Activated naive CD8-positive, alpha-beta T cell treated with anti-CD3 and anti-CD28 coated beads, Interleukin-2, amount 10 ng/mL, durations not matched to agents 7 days and 5 days (primary cell): ENCODE measurements at regions not wholly inside any gene's neighbourhood (a gene's known extent, or its start where the extent isn't known, plus 50 kb on each side); places are given as distances from the start of the nearest gene placed in this dataset.

ENCODE experiments used
- ATAC-seq: fragments of 150-1000 bp; cut with Tn5 transposase; one replicate; pipeline ENCODE4 v1.10.0; 2021; ENCODE audit warnings: low read depth, moderate library complexity
- POLR2A ChIA-PET: fragments of 350-600 bp; sonication (Branson Sonifier 250); formaldehyde crosslinking; loops from one replicate; lab custom pipeline; 2021; ENCODE audit warnings: antibody characterized with exemption; lab: Charles Lee
- DNase-seq: peaks from one replicate; pipeline ENCODE4 v3.0.0; 2021
- H3K27ac Mint-ChIP-seq: one replicate; pipeline ENCODE4 v1.8.0; 2022; ENCODE audit warnings: mild to moderate bottlenecking, mixed read lengths
- H3K27me3 Mint-ChIP-seq: one replicate; pipeline ENCODE4 v1.8.0; 2022; ENCODE audit warnings: mild to moderate bottlenecking, moderate library complexity, mixed read lengths
- H3K36me3 Mint-ChIP-seq: one replicate; pipeline ENCODE4 v1.8.0; 2021; ENCODE audit warnings: mild to moderate bottlenecking, mixed read lengths
- H3K4me1 Mint-ChIP-seq: one replicate; pipeline ENCODE4 v1.8.0; 2021; ENCODE audit warnings: mixed read lengths
- H3K4me3 Mint-ChIP-seq: one replicate; pipeline ENCODE4 v1.8.0; 2022; ENCODE audit warnings: mild to moderate bottlenecking, moderate library complexity, mixed read lengths
- H3K9me3 Mint-ChIP-seq: one replicate; pipeline ENCODE4 v1.8.0; 2021; ENCODE audit warnings: mixed read lengths

- H3K36me3 Mint-ChIP-seq, result no peaks in the 10 kb centered on the region
- ATAC-seq, result no peak
- H3K9me3 Mint-ChIP-seq, result no peaks in the 10 kb centered on the region
- POLR2A ChIA-PET, result no interaction called here
- no peak for DNase-seq
- H3K4me1 Mint-ChIP-seq, result peaks cover 2% of the 10 kb centered on the region
- H3K27me3 Mint-ChIP-seq, result peaks cover 50% of the 10 kb centered on the region
- no peak overlapping the region for H3K27ac Mint-ChIP-seq
- no peak overlapping the region for H3K4me3 Mint-ChIP-seq
These were observed 133.8 kb downstream of the MRPL36 start for GRCh38 chr5:1665803-1666202.

- POLR2A ChIA-PET, result no interaction called here
- no peak overlapping the region for H3K27ac Mint-ChIP-seq
- no peak for DNase-seq
These were observed 134.4 kb downstream of the MRPL36 start for GRCh38 chr5:1665231-1665630.

GRCh38 chr5:1663186-1663585 is 136.5 kb downstream of the MRPL36 start:
- Mint-ChIP-seq H3K36me3 (no peaks in the 10 kb centered on the region), H3K27me3 (peaks cover 38% of the 10 kb centered on the region), H3K4me1 (peaks cover 2% of the 10 kb centered on the region), H3K9me3 (no peaks in the 10 kb centered on the region), H3K27ac (no peak overlapping the region), H3K4me3 (no peak overlapping the region)
- no peak for DNase-seq
- no peak for ATAC-seq
- POLR2A ChIA-PET, result no interaction called here

More at GRCh38 chr5:1665231-1665630, 134.4 kb downstream of the MRPL36 start:
- peaks cover 2% of the 10 kb centered on the region for H3K4me1 Mint-ChIP-seq
- H3K4me3 Mint-ChIP-seq, result no peak overlapping the region
- no peaks in the 10 kb centered on the region for H3K36me3 Mint-ChIP-seq
- peaks cover 48% of the 10 kb centered on the region for H3K27me3 Mint-ChIP-seq
- H3K9me3 Mint-ChIP-seq, result no peaks in the 10 kb centered on the region
- no peak for ATAC-seq

GRCh38 chr5:1662559-1663085 is 137.0 kb downstream of the MRPL36 start:
- DNase-seq (no peak), ATAC-seq (no peak)
- H3K27ac Mint-ChIP-seq, result no peak overlapping the region
- H3K4me1 Mint-ChIP-seq, result peaks cover 2% of the 10 kb centered on the region
- POLR2A ChIA-PET, result no interaction called here
- peaks cover 35% of the 10 kb centered on the region for H3K27me3 Mint-ChIP-seq
- no peaks in the 10 kb centered on the region for H3K9me3 Mint-ChIP-seq
- no peak overlapping the region for H3K4me3 Mint-ChIP-seq
- no peaks in the 10 kb centered on the region for H3K36me3 Mint-ChIP-seq

GRCh38 chr5:1661831-1662558 is 137.6 kb downstream of the MRPL36 start:
- H3K9me3 Mint-ChIP-seq, result no peaks in the 10 kb centered on the region
- H3K4me1 Mint-ChIP-seq, result peaks cover 2% of the 10 kb centered on the region
- H3K27me3 Mint-ChIP-seq, result peaks cover 36% of the 10 kb centered on the region
- no peaks in the 10 kb centered on the region for H3K36me3 Mint-ChIP-seq
- no peak overlapping the region for H3K27ac Mint-ChIP-seq
- DNase-seq (no peak), ATAC-seq (no peak)
- POLR2A ChIA-PET, result no interaction called here
- no peak overlapping the region for H3K4me3 Mint-ChIP-seq

GRCh38 chr5:1661311-1661710 is 137.6 kb upstream of the LPCAT1 start:
- DNase-seq (no peak), ATAC-seq (no peak)
- Mint-ChIP-seq H3K4me1 (peaks cover 2% of the 10 kb centered on the region), H3K27ac (no peak overlapping the region), H3K9me3 (no peaks in the 10 kb centered on the region), H3K27me3 (peaks cover 31% of the 10 kb centered on the region), H3K4me3 (no peak overlapping the region), H3K36me3 (no peaks in the 10 kb centered on the region)
- POLR2A ChIA-PET, result no interaction called here

- Mint-ChIP-seq H3K36me3 (no peaks in the 10 kb centered on the region), H3K9me3 (no peaks in the 10 kb centered on the region), H3K4me1 (peaks cover 2% of the 10 kb centered on the region), H3K4me3 (no peak overlapping the region), H3K27ac (no peak overlapping the region), H3K27me3 (peaks cover 23% of the 10 kb centered on the region)
- ATAC-seq (no peak), DNase-seq (no peak)
- POLR2A ChIA-PET, result interaction anchor here (0.6 kb wide), 1 partner anchor 170 kb away, joined by 3 read pairs; no protein-coding TSS in a partner anchor
These were observed 136.8 kb upstream of the LPCAT1 start for GRCh38 chr5:1660511-1660910.

GRCh38 chr5:1660001-1660400 is 136.2 kb upstream of the LPCAT1 start:
- peaks cover 2% of the 10 kb centered on the region for H3K4me1 Mint-ChIP-seq
- POLR2A ChIA-PET, result interaction anchor here (0.6 kb wide), 1 partner anchor 170 kb away, joined by 3 read pairs; no protein-coding TSS in a partner anchor

GRCh38 chr5:1659100-1659981 is 135.6 kb upstream of the LPCAT1 start:
- POLR2A ChIA-PET, result no interaction called here
- DNase-seq (no peak), ATAC-seq (no peak)
- Mint-ChIP-seq H3K9me3 (no peaks in the 10 kb centered on the region), H3K27ac (no peak overlapping the region), H3K4me1 (peaks cover 2% of the 10 kb centered on the region), H3K27me3 (peaks cover 17% of the 10 kb centered on the region), H3K4me3 (no peak overlapping the region), H3K36me3 (no peaks in the 10 kb centered on the region)

More at GRCh38 chr5:1660001-1660400, 136.2 kb upstream of the LPCAT1 start:
- peaks cover 18% of the 10 kb centered on the region for H3K27me3 Mint-ChIP-seq
- no peaks in the 10 kb centered on the region for H3K36me3 Mint-ChIP-seq
- H3K9me3 Mint-ChIP-seq, result no peaks in the 10 kb centered on the region
- ATAC-seq, result no peak
- no peak overlapping the region for H3K27ac Mint-ChIP-seq
- H3K4me3 Mint-ChIP-seq, result no peak overlapping the region
- no peak for DNase-seq

GRCh38 chr5:1658665-1659064 is 134.9 kb upstream of the LPCAT1 start:
- H3K4me3 Mint-ChIP-seq, result no peak overlapping the region
- H3K36me3 Mint-ChIP-seq, result no peaks in the 10 kb centered on the region
- ATAC-seq (no peak), DNase-seq (no peak)
- peaks cover 17% of the 10 kb centered on the region for H3K27me3 Mint-ChIP-seq
- POLR2A ChIA-PET, result no interaction called here
- H3K4me1 Mint-ChIP-seq, result peaks cover 2% of the 10 kb centered on the region
- no peaks in the 10 kb centered on the region for H3K9me3 Mint-ChIP-seq
- H3K27ac Mint-ChIP-seq, result no peak overlapping the region

GRCh38 chr5:1657161-1657741 is 133.5 kb upstream of the LPCAT1 start:
- Mint-ChIP-seq H3K4me3 (no peak overlapping the region), H3K36me3 (no peaks in the 10 kb centered on the region), H3K27ac (no peak overlapping the region), H3K9me3 (no peaks in the 10 kb centered on the region), H3K27me3 (peaks cover 23% of the 10 kb centered on the region), H3K4me1 (peaks cover 5% of the 10 kb centered on the region)
- DNase-seq (no peak), ATAC-seq (no peak)
- POLR2A ChIA-PET, result no interaction called here

GRCh38 chr5:1656271-1656975 is 132.7 kb upstream of the LPCAT1 start:
- DNase-seq, result no peak
- H3K27ac Mint-ChIP-seq, result no peak overlapping the region
- no peaks in the 10 kb centered on the region for H3K36me3 Mint-ChIP-seq
- POLR2A ChIA-PET, result no interaction called here
- no peaks in the 10 kb centered on the region for H3K9me3 Mint-ChIP-seq
- ATAC-seq, result no peak
- peaks cover 7% of the 10 kb centered on the region for H3K4me1 Mint-ChIP-seq
- no peak overlapping the region for H3K4me3 Mint-ChIP-seq
- H3K27me3 Mint-ChIP-seq, result peaks cover 26% of the 10 kb centered on the region
